T-helper 2 cell treated with Interferon-gamma antibody and Interleukin-4, amounts not matched to agents 5 μg/mL and 100 μg/mL, for 36 hours (primary cell): ENCODE measurements at regions not wholly inside any gene's neighbourhood (a gene's known extent, or its start where the extent isn't known, plus 50 kb on each side); places are given as distances from the start of the nearest gene placed in this dataset.

Source experiments
- DNase-seq: peaks from one replicate; pipeline ENCODE4 v3.0.0; 2021; ENCODE audit warnings: low spot score
- H3K27ac Mint-ChIP-seq: one replicate; pipeline ENCODE4 v1.8.0; 2021; ENCODE audit warnings: mild to moderate bottlenecking, mixed read lengths
- H3K27me3 Mint-ChIP-seq: one replicate; pipeline ENCODE4 v1.8.0; 2021; ENCODE audit warnings: low read depth, mixed read lengths
- H3K36me3 Mint-ChIP-seq: one replicate; pipeline ENCODE4 v1.8.0; 2021; ENCODE audit warnings: low read depth, mixed read lengths
- H3K4me1 Mint-ChIP-seq: one replicate; pipeline ENCODE4 v1.8.0; 2021; ENCODE audit warnings: low read depth, mixed read lengths
- H3K4me3 Mint-ChIP-seq: one replicate; pipeline ENCODE4 v1.8.0; 2022; ENCODE audit warnings: mild to moderate bottlenecking, moderate library complexity, mixed read lengths
- H3K9me3 Mint-ChIP-seq: one replicate; pipeline ENCODE4 v1.8.0; 2021; ENCODE audit warnings: mixed read lengths

DNA sequence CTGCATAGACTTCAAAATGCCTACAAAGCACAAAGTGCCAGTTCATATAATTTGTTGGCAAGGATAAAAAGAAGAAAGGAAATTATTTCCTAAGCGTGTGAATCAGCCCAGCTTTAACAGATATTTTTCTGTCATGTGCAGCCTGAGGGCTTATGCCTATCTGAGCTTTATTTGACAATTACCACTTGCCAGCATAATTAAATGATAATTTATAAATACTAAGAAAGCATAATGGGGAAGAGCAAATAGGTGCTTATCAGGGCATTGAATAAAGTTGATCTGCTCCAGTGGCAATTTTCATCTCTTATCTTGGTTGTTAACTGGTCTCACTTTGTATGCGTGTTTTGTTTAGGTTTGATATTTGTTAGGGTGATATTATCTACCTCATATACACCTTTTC is 313.4 kb upstream of the DNAJC19 start:
- Mint-ChIP-seq H3K4me3 (no peak overlapping the region), H3K36me3 (no peaks in the 10 kb centered on the region), H3K27ac (no peak overlapping the region), H3K4me1 (no peaks in the 10 kb centered on the region), H3K9me3 (no peaks in the 10 kb centered on the region), H3K27me3 (peaks cover 2% of the 10 kb centered on the region)
- DNase-seq: no peak

DNA sequence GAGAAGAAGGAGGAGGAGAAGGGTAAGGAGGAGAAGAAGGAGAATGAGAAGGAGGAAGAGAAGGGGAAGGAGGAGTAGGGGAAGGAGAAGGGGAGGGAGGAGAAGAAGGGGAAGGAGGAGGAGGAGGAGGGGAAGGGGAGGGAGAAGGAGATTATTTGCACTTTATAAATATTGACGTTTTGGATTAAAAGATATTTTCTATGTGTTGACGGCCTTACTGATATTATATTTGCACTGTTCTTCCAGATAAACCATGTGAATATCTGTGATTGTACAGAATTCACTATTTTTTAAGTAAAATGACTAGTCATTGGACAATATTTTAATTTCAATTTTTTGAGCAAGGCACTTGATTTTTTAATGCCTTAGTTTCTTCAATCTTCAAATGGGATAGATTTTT is 310.5 kb upstream of the DNAJC19 start:
- Mint-ChIP-seq H3K36me3 (no peaks in the 10 kb centered on the region), H3K27ac (no peak overlapping the region), H3K9me3 (no peaks in the 10 kb centered on the region), H3K4me3 (no peak overlapping the region), H3K27me3 (peaks cover 6% of the 10 kb centered on the region), H3K4me1 (no peaks in the 10 kb centered on the region)
- DNase-seq: no peak

DNA sequence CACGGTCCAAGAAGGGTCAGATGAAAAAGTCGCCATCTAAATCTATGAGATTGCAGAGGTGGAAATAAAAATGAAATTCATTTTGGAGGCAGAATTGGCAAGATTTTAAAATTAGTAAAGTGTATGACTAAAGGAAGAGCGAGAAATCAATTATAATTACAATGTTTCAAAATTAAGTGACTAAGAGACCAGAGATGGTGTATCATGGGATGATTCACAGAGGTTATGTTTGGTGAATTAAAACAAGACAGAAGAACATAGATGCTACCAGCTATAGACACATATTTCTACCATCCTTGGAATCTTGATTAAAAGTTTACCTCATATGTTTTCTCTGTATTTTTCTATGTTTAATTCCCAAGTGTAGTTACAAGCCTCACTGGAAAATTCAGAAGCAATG is 308.9 kb upstream of the DNAJC19 start:
- H3K9me3 Mint-ChIP-seq: no peaks in the 10 kb centered on the region
- peaks cover 6% of the 10 kb centered on the region for H3K27me3 Mint-ChIP-seq
- H3K4me1 Mint-ChIP-seq: no peaks in the 10 kb centered on the region
- H3K27ac Mint-ChIP-seq: no peak overlapping the region
- H3K4me3 Mint-ChIP-seq: no peak overlapping the region
- DNase-seq: no peak
- H3K36me3 Mint-ChIP-seq: no peaks in the 10 kb centered on the region

DNA sequence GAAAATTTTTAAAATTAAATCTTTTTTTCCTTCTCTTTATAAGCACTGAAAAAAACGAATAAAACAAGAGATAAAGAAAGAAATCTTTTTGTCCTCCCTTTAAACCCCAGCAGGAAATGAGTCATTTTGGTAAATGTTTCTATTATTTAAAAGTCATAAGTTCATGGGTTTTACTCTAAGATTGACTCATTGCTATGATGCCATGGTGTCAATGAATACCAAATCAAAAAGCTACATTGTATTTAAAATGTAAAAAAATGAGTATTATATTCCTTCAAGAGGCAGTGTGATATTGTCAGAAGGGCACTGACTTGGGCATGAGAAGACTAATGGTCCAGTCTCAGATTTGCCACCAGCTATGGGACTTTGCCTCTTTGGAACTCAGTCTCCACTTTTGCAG is 303.4 kb upstream of the DNAJC19 start:
- Mint-ChIP-seq H3K4me1 (no peaks in the 10 kb centered on the region), H3K27ac (no peak overlapping the region)
- DNase-seq: no peak

DNA sequence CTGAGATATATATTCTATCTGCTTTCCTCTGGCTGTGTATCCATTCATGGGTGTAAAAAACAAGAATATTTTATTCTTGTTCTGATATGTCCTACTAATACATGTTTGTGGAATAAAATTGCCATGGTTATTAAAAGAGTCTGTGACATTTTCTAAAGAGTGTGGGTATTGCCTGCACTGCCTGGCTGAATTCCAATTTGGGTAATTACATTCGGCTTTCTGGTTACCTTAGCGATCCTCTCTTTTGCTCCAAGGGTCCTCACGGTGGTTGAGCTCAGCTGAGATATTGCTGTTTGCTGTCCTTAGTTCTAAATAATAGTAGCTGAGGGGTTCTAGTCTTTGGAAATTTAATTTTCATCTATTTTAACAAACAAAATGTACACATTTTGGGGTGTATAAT is 301.4 kb upstream of the DNAJC19 start:
- H3K9me3 Mint-ChIP-seq: no peaks in the 10 kb centered on the region
- H3K4me1 Mint-ChIP-seq: no peaks in the 10 kb centered on the region

More for the DNA sequence above, 303.4 kb upstream of the DNAJC19 start:
- Mint-ChIP-seq H3K4me3 (no peak overlapping the region), H3K36me3 (no peaks in the 10 kb centered on the region), H3K9me3 (no peaks in the 10 kb centered on the region), H3K27me3 (peaks cover 4% of the 10 kb centered on the region)

DNA sequence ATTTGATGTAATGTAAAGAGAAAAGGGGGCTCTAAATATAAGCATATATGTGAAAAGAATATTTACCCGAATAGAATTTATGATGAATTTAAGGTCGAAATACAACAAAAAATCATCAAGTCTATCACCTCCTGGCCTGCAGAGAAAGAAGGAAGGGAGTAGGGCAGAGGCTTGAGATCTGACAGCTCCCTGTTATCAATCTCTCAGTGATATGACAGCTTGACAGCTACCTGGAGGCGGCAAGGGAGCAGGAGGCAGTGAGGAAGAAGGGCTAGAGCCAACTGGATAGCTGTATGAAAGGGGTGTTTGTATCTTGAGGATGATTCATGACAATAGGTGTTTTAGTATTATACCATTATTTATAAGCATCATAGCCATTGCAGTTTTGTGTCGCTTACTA is 299.8 kb upstream of the DNAJC19 start:
- Mint-ChIP-seq H3K9me3 (no peaks in the 10 kb centered on the region), H3K27ac (no peak overlapping the region), H3K27me3 (no peaks in the 10 kb centered on the region), H3K4me1 (no peaks in the 10 kb centered on the region), H3K4me3 (no peak overlapping the region), H3K36me3 (no peaks in the 10 kb centered on the region)
- DNase-seq: no peak

More for the DNA sequence above, 301.4 kb upstream of the DNAJC19 start:
- no peaks in the 10 kb centered on the region for H3K36me3 Mint-ChIP-seq
- peaks cover 4% of the 10 kb centered on the region for H3K27me3 Mint-ChIP-seq
- H3K27ac Mint-ChIP-seq: no peak overlapping the region
- no peak for DNase-seq
- H3K4me3 Mint-ChIP-seq: no peak overlapping the region

DNA sequence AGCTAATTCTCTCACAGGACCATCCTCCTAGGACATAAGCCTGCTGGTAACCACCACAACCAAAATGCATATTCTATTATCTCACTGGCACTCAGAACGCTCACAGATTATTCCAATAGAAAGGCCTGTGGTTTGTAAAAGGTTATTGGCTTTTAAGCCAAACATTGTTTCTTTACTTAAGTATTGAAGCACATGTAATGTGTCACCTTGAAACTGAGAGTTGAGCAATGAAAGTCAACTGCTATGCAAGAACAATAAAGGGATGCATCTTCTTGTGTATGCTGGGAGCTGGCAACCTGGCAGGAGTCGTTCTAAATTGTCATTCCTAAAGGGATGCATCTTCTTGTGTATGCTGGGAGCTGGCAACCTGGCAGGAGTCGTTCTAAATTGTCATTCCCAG is 298.6 kb upstream of the DNAJC19 start:
- no peak for DNase-seq
- Mint-ChIP-seq H3K36me3 (no peaks in the 10 kb centered on the region), H3K9me3 (no peaks in the 10 kb centered on the region), H3K27me3 (no peaks in the 10 kb centered on the region), H3K4me1 (no peaks in the 10 kb centered on the region), H3K27ac (no peak overlapping the region), H3K4me3 (no peak overlapping the region)

DNA sequence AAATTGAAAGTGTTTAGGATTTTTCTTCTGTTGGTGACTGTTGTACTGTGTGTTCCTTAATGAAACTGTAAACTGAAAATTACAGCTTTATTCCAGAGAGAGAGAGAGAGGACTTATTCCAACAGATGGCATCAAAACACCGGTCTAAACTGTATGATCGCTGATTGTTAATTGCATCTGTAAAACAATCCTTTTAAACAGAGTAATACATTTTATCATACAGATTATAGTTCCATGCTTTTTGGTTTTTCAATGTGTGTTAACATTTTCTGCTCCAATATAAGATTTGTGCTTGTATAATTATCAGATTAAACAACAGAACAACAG is 289.7 kb upstream of the DNAJC19 start:
- DNase-seq: no peak
- Mint-ChIP-seq H3K9me3 (no peaks in the 10 kb centered on the region), H3K36me3 (no peaks in the 10 kb centered on the region), H3K4me1 (no peaks in the 10 kb centered on the region), H3K27me3 (no peaks in the 10 kb centered on the region), H3K27ac (no peak overlapping the region), H3K4me3 (no peak overlapping the region)

DNA sequence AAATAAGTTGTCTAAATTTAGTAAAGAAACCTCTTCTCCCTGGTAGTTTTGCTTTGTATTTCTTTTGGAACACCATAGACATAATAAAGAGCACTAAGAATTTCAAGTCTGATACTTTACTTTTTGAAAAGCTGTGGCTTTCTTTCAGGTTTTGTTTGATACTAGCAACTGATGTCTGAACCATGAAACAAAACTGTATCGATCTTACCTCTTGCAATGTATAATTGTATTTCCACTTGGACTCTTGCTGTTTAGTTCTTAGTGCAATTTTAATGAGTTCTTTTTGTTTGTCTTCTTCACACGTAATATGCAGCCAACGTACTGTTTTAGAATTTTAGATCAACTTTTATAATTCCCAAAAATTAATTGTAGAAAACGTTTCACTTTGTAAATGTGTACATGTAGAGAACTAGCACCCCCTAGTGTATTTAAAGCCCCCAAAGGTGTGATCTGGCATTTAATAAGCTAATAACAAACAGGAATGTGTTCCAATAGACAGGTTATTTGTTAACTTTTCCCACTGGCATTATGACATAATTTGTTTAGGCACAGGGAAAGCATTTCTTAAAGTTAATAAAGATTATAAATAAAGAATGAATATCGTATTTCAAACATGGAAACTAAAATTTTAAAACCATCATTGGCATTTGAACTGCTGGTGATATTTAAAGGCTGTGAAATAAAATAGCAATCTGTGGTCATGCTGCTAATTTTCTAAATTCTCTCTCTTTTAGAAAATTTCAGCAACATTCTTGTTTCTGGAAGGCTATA is 289.1 kb upstream of the DNAJC19 start:
- no peak for DNase-seq
- Mint-ChIP-seq H3K27ac (no peak overlapping the region), H3K4me1 (no peaks in the 10 kb centered on the region), H3K27me3 (no peaks in the 10 kb centered on the region), H3K36me3 (no peaks in the 10 kb centered on the region), H3K4me3 (no peak overlapping the region), H3K9me3 (no peaks in the 10 kb centered on the region)

DNA sequence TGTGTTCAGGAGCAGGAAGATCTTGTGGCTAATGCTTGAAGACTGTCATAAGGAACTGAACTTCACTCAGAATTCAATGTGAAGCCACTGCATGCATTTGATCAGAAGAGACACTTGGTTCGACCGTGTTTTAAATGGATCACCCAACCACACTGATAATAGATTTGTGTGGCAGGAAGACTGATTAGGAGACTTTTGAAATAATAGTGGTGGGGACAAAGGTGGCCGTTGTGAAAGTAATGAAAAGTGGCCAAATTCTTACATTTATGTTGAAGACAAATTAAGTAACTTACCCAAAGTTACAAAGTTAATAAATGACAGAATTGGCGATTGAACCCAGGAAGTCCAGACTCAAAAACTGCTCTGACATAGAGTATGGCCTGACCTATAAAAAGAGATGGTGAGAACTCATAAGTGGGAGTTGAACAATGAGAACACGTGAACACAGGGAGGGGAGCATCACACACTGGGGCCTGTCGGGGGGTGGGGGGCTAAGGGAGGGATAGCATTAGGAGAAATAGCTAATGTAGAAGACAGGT is 286.9 kb upstream of the DNAJC19 start:
- Mint-ChIP-seq H3K27me3 (no peaks in the 10 kb centered on the region), H3K27ac (no peak overlapping the region), H3K4me1 (no peaks in the 10 kb centered on the region), H3K4me3 (no peak overlapping the region), H3K36me3 (no peaks in the 10 kb centered on the region), H3K9me3 (no peaks in the 10 kb centered on the region)
- DNase-seq: no peak

DNA sequence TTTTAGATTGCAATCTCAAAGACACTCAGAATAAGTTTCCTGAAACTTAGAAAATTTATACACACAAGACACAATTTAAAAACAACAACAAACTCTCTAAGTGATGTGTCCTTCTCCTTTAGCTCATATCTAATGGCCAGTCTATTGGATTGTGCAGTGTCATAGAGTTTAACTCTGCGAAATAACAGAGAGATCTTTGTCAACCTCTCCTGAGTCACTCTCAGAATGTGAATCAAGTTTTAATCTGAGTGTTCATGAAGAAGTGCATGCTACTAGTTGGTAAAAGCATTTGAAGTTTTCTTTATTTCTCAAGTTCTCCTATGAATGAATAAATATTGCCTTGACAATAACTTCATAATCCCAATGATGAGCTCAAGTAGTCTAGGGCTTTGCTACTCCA is 284.5 kb upstream of the DNAJC19 start:
- H3K9me3 Mint-ChIP-seq: no peaks in the 10 kb centered on the region

DNA sequence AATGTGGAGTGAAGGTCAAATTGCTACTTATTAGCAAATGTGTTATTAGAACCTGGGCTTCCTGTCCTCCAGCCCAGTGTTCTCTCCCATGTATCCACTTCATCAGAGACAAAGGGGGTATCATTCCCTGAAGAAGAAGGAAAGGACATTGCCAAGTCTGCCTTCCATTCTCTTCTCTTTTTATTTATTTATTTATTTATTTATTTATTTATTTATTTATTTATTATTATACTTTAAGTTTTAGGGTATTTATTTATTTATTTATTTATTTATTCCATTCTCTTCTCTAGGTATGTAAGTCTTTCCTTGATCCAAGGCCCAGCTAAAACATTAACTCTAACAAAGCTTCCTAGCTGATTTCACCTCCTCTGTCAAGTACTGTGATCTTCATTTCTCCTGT is 277.8 kb upstream of the DNAJC19 start:
- DNase-seq: no peak
- no peak overlapping the region for H3K4me3 Mint-ChIP-seq
- peaks cover 5% of the 10 kb centered on the region for H3K4me1 Mint-ChIP-seq
- H3K9me3 Mint-ChIP-seq: peaks cover 3% of the 10 kb centered on the region
- peaks cover 5% of the 10 kb centered on the region for H3K27me3 Mint-ChIP-seq
- no peaks in the 10 kb centered on the region for H3K36me3 Mint-ChIP-seq
- no peak overlapping the region for H3K27ac Mint-ChIP-seq

More for the DNA sequence above, 284.5 kb upstream of the DNAJC19 start:
- no peaks in the 10 kb centered on the region for H3K36me3 Mint-ChIP-seq
- no peak overlapping the region for H3K4me3 Mint-ChIP-seq
- no peak overlapping the region for H3K27ac Mint-ChIP-seq
- no peaks in the 10 kb centered on the region for H3K4me1 Mint-ChIP-seq
- no peaks in the 10 kb centered on the region for H3K27me3 Mint-ChIP-seq
- no peak for DNase-seq

DNA sequence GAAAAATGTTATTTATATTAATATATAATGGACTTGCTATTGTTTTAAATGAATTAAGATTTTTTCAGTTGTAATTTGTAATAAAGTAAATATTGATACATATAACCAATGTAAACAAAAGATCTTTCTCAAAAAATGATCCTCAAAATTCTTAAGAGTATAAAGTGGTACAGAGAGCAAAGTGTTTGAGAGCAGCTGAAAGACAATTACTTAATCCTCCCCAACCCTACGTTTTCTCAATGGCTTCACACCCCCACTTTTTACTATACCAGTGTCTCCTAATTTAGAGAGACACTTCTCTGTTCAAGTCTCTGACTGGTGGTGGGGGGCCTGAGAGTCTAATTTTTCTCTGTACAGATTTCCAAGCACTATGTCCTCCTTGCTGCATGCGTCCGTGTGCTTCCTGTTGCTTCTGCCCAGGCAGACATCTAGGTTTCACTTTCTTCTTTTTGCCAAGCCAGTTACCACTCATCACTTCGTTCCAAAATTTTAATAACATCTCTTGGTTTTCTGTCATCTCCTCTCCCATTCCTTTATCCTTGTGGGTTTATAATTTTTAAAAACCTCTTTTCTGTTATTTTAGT is 276.3 kb upstream of the DNAJC19 start:
- H3K36me3 Mint-ChIP-seq: no peaks in the 10 kb centered on the region
- no peak overlapping the region for H3K27ac Mint-ChIP-seq
- DNase-seq: no peak
- H3K4me3 Mint-ChIP-seq: peak overlapping the region; percentile 85
- H3K9me3 Mint-ChIP-seq: peaks cover 3% of the 10 kb centered on the region
- peaks cover 5% of the 10 kb centered on the region for H3K4me1 Mint-ChIP-seq
- peaks cover 5% of the 10 kb centered on the region for H3K27me3 Mint-ChIP-seq

DNA sequence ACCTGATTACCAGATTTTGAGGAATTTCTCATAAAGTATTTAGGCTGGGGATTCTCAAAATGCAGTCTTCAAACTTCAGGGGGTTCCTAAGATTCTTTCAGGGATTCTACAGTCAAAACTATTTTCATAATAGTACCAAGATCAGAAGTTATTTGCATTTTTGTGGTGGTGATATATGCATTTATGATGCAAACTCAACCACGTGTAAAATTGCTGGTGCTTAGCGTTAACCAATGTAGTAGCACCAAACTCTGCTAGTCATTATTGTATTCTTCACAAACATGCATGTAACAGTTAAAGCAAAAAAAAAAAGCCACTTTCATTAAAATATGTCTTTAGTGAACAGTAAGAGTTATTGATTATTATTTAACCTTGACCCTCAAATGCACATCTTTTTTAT is 274.9 kb upstream of the DNAJC19 start:
- no peak overlapping the region for H3K4me3 Mint-ChIP-seq
- H3K4me1 Mint-ChIP-seq: peaks cover 5% of the 10 kb centered on the region
- H3K36me3 Mint-ChIP-seq: no peaks in the 10 kb centered on the region
- no peak overlapping the region for H3K27ac Mint-ChIP-seq
- peaks cover 3% of the 10 kb centered on the region for H3K9me3 Mint-ChIP-seq
- DNase-seq: no peak
- peaks cover 5% of the 10 kb centered on the region for H3K27me3 Mint-ChIP-seq

DNA sequence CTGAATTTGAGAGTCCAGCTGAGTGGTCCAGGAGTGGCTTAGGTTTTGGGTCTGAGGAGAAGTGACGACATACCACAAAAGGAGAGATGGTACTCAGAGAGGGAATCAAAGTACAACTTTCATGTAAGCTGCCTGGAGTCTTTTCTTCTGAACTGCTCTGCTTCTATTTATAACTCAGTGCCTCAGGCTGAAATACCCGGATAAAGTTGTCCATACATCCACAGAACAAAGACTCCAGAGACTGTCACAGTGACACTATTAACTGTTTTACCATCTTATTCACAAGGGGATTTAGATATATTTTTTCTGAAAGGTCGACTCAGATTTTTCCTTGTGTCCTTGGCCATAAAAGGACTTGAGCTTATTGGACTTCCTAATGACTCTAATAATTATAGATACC is 264.3 kb upstream of the DNAJC19 start:
- H3K4me3 Mint-ChIP-seq: no peak overlapping the region
- no peaks in the 10 kb centered on the region for H3K27me3 Mint-ChIP-seq
- no peak overlapping the region for H3K27ac Mint-ChIP-seq
- H3K4me1 Mint-ChIP-seq: no peaks in the 10 kb centered on the region
- DNase-seq: no peak
- no peaks in the 10 kb centered on the region for H3K36me3 Mint-ChIP-seq
- no peaks in the 10 kb centered on the region for H3K9me3 Mint-ChIP-seq
